HPDE6-E6E7 (cell line): ENCODE measurements at regions not wholly inside any gene's neighbourhood (a gene's known extent, or its start where the extent isn't known, plus 50 kb on each side); places are given as distances from the start of the nearest gene placed in this dataset.

Source experiments
- DNase-seq: peaks from one replicate; pipeline ENCODE4 v3.0.0; 2011; ENCODE audit warnings: missing footprints; ENCODE audit errors: extremely low spot score

- no peak for DNase-seq
Observed at GRCh38 chr15:38176155-38176554, 76.5 kb upstream of the SPRED1 start.

- DNase-seq = no peak
Observed at GRCh38 chr15:38176691-38177090, 75.9 kb upstream of the SPRED1 start.

GRCh38 chr15:38182900-38183299 lies 69.7 kb upstream of the SPRED1 start:
- DNase-seq = no peak

GRCh38 chr15:38186507-38186906 lies 66.1 kb upstream of the SPRED1 start:
- no peak for DNase-seq

GRCh38 chr15:38187630-38188313 lies 64.9 kb upstream of the SPRED1 start:
- no peak for DNase-seq

- DNase-seq = no peak
Observed at GRCh38 chr15:38189671-38190295, 62.9 kb upstream of the SPRED1 start.

- DNase-seq = no peak
Observed at GRCh38 chr15:38190501-38190900, 62.1 kb upstream of the SPRED1 start.

GRCh38 chr15:38192496-38192895 lies 60.1 kb upstream of the SPRED1 start:
- DNase-seq = no peak

- DNase-seq = no peak
Observed at GRCh38 chr15:38193496-38193895, 59.1 kb upstream of the SPRED1 start.

GRCh38 chr15:38195191-38195901 lies 57.3 kb upstream of the SPRED1 start:
- no peak for DNase-seq

- DNase-seq = no peak
Observed at GRCh38 chr15:38196076-38196475, 56.6 kb upstream of the SPRED1 start.

- no peak for DNase-seq
Observed at GRCh38 chr15:38197553-38197952, 55.1 kb upstream of the SPRED1 start.

- no peak for DNase-seq
Observed at GRCh38 chr15:38201714-38202113, 50.9 kb upstream of the SPRED1 start.

GRCh38 chr15:38202361-38202760 lies 50.3 kb upstream of the SPRED1 start:
- DNase-seq = no peak
